Middle frontal gyrus (tissue), 1 donor: ENCODE measurements at regions not wholly inside any gene's neighbourhood (a gene's known extent, or its start where the extent isn't known, plus 50 kb on each side); places are given as distances from the start of the nearest gene placed in this dataset.

Experiments used
- DNase-seq: peaks from one replicate; pipeline ENCODE4 v3.0.0-alpha.2; 2015; ENCODE audit warnings: low spot score; ENCODE audit errors: extremely low spot score

DNA sequence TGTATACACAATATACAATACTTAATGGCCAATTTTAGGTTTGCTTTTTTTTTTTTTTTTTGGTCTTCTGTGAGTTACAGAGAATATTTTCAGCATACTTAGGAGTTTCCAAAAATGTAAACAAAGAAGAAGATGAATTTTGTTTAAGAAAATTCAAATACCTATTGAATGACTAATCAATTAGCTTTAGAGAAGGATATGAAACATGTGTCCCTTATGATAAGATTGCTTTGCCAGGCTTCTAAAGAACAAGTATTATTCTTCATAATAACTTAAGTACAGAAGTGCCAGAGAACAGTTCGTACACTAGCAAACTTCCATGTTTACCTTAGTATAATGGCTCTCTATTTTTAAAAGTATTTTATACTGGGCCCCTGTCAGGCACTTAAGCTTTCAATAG is 1191.0 kb upstream of the NCAM2 start:
- no peak for DNase-seq

DNA sequence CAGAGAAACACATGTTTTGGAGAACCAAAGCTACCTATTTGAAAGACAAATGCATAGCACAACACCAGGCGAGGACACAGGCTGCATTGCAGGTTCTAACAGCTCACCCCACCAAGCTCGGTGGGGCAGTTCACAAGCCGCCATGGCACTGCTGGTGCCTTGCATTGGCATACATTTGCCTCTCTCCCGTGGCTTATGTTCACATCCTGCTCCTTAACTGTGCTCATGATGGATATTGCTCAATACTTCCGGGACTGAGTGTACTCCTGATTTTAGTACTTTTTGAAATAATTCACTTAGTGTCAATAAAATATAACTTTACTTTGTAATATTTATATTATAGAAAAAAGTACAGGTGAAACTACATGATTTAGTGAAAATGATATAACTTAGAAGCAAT is 1187.4 kb upstream of the NCAM2 start:
- DNase-seq: no peak

DNA sequence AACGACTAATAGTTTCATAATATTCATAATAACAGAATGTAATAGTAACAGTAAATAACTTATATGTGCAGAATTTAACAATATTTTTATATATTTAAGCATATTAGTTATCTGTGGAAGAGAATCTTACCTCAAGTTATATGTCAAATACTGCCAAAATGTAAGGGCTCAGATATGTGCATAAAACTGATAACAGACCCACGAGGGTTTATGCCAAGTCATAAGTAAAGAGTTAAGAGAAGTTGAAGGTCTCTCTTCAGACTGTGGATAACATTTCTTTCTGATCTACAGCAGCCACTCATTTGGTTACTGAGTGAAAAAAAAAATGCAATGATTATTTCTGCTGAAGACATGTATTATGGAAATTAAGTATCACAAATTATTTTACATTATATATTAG is 1167.8 kb upstream of the NCAM2 start:
- DNase-seq: no peak

DNA sequence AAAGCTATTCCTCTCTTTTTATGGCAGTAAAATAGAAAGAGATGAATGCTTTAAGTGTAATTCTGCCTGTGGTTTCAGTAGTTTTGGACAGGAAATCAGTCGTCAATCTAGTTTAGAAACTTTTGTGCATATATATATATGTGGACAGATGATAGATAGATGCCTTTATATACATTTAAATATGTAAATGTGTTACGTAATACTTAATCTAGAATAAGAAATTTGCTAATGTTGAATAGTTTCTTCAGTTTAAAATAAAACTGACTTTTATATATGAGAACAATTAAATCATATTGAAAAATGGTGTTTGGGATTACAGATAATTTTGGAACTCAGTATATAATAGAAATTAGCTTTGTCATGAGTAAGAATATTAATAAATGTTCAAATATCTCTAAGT is 1165.7 kb upstream of the NCAM2 start:
- no peak for DNase-seq

DNA sequence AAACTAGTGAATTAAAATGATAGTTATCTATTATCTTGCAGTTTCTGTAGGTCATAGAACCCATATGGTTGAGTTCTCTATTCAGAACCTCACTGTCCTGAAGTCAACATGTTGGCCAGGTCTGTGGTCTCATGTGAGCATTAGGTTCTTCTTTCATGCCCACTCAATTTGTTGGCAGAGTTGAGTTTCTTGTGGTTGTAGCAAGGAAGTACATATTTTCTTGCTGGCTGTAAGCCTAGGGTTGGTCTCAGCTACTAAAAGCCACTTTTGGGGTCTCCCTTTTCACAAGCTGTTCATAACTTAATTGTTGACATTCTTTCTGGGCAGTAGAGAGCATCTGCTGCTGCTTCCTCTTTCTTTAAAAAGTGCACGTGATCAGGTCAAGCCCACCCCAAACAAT is 1165.1 kb upstream of the NCAM2 start:
- DNase-seq: no peak

DNA sequence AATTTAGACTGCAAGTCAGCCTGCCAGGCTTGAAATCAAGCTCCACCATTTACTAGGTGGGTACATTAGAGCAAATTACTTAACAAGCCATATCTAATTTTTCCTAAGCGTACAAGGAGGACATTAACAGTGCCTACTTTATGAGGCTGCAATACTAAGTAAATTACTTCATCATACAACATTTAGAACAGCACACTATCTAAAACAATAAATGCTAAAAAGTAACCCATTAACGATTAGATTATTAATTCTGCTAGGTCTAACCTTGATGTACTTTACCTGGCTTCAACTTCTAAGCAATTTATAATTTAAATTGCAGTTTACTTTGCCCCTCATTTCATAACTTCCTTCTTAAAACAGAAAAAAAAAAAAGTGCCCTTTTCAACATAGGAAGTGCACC is 1155.6 kb upstream of the NCAM2 start:
- DNase-seq: no peak

DNA sequence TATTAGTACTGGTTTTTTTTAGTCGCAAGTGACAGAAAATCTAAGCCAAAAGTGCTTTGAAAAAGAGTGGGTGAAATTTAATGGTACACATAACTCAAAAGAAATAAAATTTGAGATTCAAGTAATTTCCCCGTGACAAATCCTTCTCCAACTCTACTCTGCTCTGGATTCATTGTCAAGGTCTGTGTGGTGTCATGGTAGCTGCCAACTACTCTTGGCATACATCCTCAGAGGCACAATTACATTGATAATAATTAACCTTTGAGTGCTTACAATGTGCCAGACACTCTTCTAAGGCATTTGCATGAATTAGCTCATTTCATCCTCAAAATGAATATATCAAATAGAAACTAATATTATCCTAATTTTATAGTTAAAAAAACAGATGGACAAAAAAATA is 1153.9 kb upstream of the NCAM2 start:
- no peak for DNase-seq

DNA sequence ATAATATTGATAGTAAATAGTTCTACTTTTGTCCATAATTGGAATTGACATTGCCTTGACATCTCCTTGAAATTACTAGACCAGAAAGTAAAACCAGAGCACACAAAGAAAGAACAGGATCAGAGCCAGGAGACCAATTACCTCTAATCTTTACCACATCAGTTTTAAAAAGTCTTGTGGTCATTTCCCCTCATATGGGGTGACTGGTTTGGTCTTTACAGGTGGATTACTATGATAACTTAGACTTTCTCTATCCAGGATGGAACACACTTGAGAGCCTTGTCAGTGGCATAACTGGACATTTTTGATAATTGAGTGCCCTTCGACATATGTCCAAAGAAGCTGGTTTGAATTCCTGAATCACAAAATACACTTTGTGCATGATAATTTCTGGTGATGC is 1148.1 kb upstream of the NCAM2 start:
- no peak for DNase-seq

DNA sequence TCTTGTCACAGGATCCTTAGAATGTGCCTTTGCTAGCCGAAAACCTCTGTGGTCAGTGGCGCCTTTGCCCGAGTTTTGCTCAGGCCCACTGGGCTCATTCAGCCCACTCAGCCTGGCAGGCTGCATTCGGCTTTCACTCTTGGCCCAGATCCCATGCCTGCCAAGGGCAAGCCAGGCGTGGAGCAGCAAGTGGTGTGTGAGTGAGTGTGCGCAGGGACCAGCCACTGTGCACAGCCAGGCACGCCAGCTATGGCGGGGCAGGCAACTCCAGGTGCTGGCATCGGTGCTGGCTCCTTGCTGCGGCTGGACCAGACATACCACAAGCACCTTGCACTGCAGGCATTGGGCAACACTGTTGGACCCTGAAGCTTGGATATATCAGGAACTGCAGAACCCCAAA is 1145.1 kb upstream of the NCAM2 start:
- no peak for DNase-seq

DNA sequence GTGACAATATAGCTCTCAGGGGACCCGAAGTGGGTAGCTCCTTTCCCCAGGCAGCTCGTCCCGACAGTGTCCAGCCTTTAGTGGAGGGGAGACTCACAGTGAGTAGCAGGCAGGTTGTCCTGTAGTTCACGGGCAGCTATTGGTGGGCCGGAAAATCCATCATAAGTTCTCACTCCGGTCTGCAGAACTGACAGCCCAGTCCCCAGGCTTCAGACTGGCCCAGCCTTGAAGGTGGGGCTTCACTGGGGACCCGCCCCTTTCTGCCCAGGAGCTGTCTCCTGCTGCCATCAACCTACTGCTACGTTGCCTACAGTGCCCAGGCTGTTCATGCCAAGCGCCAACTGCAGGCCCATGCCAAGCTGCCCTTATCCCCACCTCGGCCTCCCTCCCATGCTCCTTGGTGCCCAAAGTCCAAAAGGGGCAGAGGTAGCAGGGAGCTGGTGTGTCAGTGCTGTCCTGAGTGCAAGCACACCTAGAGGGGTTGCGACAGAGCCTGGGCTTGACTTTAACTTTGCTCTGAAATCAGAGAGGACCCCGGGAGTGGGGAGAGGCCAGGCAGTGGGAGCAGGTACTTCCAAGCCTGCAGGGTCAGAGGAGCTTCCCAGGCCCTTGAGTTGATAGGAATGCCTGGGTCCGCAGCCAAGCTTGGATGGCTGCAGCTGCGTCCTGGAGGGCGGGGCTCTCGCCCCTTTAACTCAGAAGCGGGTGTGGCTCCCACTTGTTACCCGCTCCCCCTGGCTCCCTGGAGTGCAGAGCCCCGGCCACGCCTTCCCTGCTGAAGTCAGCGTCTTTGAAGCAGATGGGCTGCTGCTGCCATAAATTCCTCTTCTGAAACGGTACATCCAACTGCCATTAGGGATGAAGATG is 1144.3 kb upstream of the NCAM2 start:
- no peak for DNase-seq

DNA sequence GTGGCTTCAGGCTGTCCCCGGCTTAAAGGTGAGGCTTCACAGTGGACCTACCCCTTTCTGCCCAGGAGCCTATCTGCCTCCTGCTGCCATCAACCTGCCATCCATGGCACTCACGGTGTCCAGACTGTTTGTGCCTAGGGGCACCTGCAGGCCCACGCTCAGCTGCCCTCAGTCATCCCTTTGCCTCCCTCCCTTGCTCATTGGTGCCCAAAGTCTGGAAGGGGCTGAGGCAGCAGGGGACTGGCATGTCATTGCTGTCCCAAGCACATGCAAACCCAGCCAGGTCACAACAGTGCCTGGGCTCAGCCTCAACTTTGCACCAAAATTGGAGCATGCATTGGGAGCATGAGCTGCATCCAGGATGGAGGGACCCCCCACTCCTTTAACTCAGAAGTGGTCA is 1142.7 kb upstream of the NCAM2 start:
- DNase-seq: no peak

DNA sequence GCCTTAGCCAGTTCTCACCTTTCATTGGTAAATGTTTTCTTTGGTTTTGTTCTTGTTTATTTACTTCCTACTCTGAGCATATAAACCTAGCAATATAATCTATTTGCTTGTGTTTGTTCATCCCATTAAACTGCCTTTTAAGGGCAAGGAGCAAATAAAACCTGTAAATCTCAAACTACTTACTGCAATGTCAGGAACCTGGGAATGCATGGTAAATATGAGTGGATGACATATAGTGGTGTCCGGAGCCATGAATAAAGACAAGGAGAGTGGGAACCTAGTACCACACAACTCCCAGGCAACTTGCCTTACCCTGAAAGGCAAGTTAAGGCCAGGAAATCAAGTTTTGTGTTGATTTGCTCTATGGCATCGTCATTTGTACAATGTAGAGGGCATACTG is 1133.7 kb upstream of the NCAM2 start:
- DNase-seq: no peak

DNA sequence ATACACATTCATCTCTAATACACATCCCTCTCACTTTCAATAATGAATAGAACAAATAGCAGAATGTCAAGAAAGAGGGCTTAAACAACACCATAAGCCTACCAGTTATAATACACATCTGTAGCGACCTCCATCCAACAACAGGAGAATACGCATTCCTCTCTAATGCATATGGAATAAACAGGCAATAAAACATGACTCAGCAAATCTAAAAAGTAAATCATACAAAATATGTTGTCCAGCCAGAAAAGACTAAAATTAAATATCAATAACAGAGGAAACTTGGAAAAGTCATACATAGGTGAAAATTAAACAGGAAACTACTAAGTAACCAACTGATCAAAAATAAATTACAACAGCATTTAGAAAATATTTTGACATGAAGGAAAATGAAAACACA is 1127.5 kb upstream of the NCAM2 start:
- no peak for DNase-seq

DNA sequence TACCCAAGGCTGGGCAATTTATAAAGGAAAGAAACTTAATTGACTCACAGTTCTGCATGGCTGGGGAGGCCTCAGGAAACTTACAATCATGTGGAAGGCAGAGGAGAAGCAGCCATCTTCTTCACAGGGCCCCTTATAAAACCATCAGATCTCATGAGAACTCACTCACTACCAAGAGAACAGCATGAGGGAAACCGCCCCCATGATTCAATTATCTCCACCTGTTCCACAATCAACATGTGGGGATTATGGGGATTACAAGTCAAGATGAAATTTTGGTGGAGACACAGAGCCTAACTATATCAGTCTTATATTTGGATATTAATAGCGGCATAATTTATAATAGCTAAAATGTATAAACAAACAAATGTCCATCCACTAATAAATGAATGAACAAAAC is 1123.7 kb upstream of the NCAM2 start:
- DNase-seq: no peak

DNA sequence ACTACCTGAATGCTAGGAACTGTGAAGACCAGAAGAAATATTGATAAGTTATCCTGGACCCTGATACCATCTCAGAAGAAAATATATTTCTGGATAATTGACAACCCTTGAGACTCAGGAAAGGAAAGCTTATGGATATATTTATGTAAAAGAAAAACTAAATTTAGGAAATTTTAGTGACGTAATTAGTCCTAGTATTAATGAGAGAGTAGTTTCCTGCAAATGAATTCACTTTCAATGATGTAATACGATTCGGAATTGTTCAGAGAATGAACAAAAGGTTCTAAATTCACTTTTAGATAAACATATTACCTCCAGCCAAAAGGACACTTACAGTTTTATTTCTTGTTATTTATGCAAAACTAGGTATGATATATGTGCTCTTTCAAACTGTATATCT is 1120.1 kb upstream of the NCAM2 start:
- DNase-seq: no peak

DNA sequence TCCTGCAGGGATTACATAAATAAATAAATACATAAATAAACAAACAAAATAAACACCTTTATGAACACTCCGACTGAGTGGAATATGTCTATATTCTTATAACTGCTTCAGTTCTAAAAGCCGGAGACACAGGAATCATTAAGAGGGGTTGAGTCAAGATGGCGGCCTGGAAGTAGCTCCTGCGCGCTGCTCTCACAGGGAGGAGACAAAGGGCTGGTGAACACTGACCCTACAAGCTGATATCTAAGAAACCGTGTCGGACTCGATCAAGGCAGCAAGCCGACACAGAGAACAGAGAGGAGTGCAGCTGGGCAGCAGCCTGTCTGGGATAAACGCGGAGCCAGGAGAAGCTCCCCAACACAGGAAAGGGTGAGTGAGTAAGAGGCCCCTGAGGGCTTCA is 1098.6 kb upstream of the NCAM2 start:
- no peak for DNase-seq

DNA sequence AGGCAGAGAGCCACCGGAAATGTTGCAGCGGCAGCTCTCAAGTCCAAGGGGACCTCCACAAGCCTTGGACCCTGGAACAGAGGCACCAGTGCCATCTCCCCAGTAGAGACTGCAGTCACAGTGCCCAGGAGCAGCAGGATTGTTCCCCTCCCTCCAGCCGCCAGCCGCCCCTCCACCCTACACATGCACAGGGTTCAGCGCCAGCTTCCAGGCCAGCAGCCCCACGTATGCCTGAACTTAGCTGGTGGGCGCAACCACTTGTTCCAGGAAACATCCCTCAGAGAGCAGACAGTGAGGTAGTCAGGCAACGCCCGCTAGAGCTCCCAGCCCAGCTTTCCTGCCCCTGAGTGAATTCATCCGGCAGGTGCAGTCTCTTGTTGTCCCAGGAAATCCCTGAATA is 1098.1 kb upstream of the NCAM2 start:
- no peak for DNase-seq

DNA sequence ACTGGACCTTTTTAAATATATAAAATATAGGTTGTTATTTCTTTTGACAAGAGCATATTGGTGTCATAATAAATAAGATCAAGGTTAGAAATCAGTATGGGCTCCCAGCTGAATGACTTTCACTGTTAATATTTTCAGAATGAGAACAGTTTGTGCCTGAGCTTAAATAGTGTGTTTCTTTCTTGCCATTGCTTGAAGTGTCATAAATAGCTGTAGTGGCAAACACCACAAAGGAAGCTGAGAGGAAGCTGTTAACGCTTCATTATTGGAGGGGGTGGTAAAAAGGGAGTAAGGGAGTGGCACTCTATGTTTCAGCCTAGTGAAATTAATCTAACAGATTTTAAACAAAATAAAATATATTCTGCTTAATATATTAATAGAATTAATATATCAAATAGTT is 1089.8 kb upstream of the NCAM2 start:
- no peak for DNase-seq

DNA sequence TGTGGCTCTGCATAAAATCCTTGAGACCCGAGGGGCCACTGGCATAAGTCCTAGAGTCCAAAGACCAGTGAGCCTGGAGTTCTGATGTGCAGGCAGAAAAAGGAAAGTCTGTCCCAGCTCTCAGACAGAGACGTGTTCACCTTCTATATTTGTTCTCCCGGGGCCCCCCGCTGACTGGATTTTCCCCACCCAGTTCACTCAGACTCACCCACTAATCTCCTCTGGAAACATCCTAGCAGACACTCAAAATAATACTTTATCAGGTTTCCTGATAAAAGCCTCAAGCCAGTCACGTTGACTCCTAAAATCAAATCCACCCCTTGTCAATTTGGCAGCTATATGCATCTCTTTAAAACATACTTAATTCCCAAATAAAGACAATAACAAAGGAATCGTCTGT is 1084.2 kb upstream of the NCAM2 start:
- no peak for DNase-seq

DNA sequence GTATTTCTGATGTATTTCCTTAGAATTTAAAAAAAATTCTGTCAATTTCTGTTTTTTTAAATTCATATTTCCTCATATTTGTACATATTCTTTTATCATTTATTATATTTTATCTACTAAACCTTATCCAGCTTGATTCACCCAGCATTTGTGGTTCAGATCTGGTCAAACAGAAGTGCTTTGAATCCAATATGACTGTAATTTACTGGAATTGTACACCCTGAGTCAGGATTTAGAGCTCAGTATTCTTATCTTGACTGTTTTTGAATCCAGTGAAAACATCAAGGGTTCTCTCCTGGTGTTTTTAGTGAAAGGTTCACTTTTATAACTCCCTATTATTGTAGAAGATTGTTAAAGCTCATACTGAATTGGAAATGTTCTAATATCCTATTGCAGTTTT is 1077.0 kb upstream of the NCAM2 start:
- DNase-seq: no peak

DNA sequence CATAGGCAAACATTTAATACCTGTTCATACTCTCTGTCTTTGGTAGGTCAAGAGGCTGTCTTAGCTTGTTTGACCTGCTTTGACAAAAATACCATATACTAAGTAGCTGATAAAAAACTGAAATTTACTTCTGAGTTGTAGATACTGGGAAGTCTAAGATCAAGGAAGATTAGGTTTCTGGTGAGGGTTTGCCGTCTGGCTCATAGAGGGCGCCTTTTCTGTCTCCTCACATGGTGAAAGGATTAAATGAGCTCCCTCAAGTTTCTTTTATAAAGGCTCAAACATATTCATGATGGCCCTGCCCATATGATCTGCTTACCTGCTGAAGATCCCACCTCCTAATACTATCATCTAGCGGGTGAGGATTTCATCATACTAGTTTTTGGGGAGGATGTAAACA is 1076.1 kb upstream of the NCAM2 start:
- DNase-seq: no peak

DNA sequence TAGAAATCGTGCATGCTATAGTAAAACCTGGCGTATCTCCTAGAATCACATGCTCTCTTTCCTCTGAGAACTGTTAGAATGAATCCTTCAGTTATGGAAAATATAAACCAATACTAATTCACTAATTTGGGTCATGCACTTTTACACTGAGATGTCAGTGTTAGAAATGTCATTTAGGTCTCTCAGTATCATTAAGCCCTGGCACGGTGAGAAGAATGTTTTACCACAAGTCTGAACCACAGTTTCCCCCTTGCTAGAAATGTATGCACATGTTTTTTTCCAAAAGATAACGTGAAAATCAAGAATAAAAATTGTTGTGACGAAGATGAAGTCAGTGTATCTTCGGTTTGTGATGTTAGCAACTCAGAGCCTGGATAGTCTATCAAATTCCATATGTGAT is 1062.7 kb upstream of the NCAM2 start:
- DNase-seq: no peak

DNA sequence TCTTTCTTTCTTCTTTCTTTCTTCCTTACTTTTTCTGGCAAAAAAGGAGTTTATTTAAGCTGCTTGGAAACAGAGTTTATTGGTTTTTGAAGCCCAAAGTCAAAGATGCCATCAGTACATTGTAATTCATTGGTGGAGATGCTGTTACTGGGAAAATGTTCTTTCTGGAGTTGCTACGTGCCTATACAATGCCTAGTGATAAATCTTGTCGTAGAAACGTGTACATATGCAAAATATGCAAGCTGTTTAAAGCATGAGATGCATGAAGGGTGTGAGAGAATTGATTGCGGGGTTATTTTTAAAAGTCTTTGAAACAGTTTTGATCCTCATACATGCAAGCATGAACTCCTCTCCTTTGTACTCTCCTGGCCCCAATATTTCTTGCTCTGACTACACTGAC is 1060.6 kb upstream of the NCAM2 start:
- no peak for DNase-seq

DNA sequence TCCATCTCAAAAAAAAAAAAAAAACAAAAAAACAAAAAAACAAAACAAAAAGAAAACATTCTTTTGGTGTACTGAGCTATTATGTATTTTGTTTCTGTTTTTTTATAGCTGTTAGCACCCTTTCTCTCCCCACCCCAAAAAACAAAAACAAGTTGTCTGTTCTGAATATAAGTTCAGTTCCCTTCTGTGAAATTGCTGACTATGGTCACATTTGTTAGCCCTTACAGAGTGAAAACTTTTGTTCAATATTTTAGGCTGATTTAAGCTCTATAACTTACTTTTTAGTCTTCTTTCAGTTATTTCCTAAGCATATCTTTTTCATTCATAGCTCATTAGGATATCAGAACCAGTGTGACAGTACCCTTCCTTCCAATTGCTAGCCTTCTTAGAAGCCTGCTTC is 1056.6 kb upstream of the NCAM2 start:
- no peak for DNase-seq
